GM19372 (cell line): ENCODE measurements at regions not wholly inside any gene's neighbourhood (a gene's known extent, or its start where the extent isn't known, plus 50 kb on each side); places are given as distances from the start of the nearest gene placed in this dataset.

Experiments
- ATAC-seq: cut with Tn5 transposase; IDR thresholded peaks from one replicate; pipeline ENCODE4 v1.9.1; 2021; ENCODE audit warnings: mild to moderate bottlenecking, low read depth, moderate library complexity; ENCODE audit not compliant: unreplicated experiment

GRCh38 chr9:93900971-93901861 lies 53.9 kb downstream of the BARX1 start:
- ATAC-seq = no peak

GRCh38 chr9:93900436-93900819 lies 54.7 kb downstream of the BARX1 start:
- ATAC-seq = no peak

GRCh38 chr9:93899609-93900435 lies 55.3 kb downstream of the BARX1 start:
- no peak for ATAC-seq

- no peak for ATAC-seq
Observed at GRCh38 chr9:93898502-93899426, 56.4 kb downstream of the BARX1 start.

GRCh38 chr9:93898026-93898425 lies 57.1 kb downstream of the BARX1 start:
- ATAC-seq = no peak

GRCh38 chr9:93897075-93897970 lies 57.8 kb downstream of the BARX1 start:
- no peak for ATAC-seq

- ATAC-seq = no peak
Observed at GRCh38 chr9:93896496-93897033, 58.6 kb downstream of the BARX1 start.

- no peak for ATAC-seq
Observed at GRCh38 chr9:93896093-93896492, 59.1 kb downstream of the BARX1 start.

- no peak for ATAC-seq
Observed at GRCh38 chr9:93895535-93895934, 59.6 kb downstream of the BARX1 start.

- no peak for ATAC-seq
Observed at GRCh38 chr9:93894691-93895079, 60.5 kb downstream of the BARX1 start.

GRCh38 chr9:93893899-93894690 lies 61.1 kb downstream of the BARX1 start:
- ATAC-seq = no peak

- ATAC-seq = no peak
Observed at GRCh38 chr9:93893194-93893593, 62.0 kb downstream of the BARX1 start.

- no peak for ATAC-seq
Observed at GRCh38 chr9:93892748-93893147, 62.4 kb downstream of the BARX1 start.

- no peak for ATAC-seq
Observed at GRCh38 chr9:93891549-93892310, 63.4 kb downstream of the BARX1 start.

GRCh38 chr9:93891050-93891449 lies 64.1 kb downstream of the BARX1 start:
- no peak for ATAC-seq

GRCh38 chr9:93890436-93890935 lies 64.7 kb downstream of the BARX1 start:
- no peak for ATAC-seq

- ATAC-seq = no peak
Observed at GRCh38 chr9:93886911-93887310, 68.2 kb downstream of the BARX1 start.

GRCh38 chr9:93884808-93885207 lies 70.3 kb downstream of the BARX1 start:
- ATAC-seq = no peak
